ENCODE measurements at regions not wholly inside any gene's neighbourhood (a gene's known extent, or its start where the extent isn't known, plus 50 kb on each side); places are given as distances from the start of the nearest gene placed in this dataset.

DNA sequence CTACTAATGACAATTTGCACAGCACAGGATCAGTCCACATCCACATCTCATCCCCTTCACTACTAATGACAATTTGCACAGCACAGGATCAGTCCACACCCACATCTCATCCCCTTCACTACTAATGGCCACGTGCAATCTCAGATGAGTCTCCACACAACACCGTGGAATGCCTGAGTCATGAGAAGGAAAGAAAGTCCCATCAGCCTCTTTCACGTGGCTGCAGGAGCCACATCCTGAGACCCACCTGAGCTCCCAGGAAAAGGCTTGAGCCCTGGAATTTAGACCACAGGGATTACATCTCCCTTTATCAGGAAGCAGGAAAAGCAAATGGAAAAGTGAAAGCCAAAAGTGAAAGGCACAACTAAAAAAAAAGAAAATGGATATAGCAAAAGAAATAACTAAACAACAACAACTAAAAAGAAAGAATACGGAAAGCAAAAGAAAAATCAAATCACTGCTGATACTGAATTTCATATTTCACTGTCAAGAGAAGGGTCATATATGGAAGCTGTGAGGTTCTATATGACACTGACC is 1300.5 kb downstream of the TMEM121 start:
- DNase-seq (ENCODE audit: low read depth): no peak
- H3K4me3 ChIP-seq (ENCODE audit: low read depth, low read length): no peak overlapping the region
- TF ChIP-seq, protein P1, sequence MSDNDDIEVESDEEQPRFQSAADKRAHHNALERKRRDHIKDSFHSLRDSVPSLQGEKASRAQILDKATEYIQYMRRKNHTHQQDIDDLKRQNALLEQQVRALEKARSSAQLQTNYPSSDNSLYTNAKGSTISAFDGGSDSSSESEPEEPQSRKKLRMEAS (IDR thresholded peaks at IDR 0.05; ENCODE audit: low read depth, low read length): no peak
- TF ChIP-seq POLR2A (IDR thresholded peaks at IDR 0.05; ENCODE audit: extremely low read depth, insufficient read length): no peak
- TF ChIP-seq MYC (IDR thresholded peaks at IDR 0.05; ENCODE audit: low read depth, low read length): no peak
- TF ChIP-seq, protein P2, sequence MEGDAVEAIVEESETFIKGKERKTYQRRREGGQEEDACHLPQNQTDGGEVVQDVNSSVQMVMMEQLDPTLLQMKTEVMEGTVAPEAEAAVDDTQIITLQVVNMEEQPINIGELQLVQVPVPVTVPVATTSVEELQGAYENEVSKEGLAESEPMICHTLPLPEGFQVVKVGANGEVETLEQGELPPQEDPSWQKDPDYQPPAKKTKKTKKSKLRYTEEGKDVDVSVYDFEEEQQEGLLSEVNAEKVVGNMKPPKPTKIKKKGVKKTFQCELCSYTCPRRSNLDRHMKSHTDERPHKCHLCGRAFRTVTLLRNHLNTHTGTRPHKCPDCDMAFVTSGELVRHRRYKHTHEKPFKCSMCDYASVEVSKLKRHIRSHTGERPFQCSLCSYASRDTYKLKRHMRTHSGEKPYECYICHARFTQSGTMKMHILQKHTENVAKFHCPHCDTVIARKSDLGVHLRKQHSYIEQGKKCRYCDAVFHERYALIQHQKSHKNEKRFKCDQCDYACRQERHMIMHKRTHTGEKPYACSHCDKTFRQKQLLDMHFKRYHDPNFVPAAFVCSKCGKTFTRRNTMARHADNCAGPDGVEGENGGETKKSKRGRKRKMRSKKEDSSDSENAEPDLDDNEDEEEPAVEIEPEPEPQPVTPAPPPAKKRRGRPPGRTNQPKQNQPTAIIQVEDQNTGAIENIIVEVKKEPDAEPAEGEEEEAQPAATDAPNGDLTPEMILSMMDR (IDR thresholded peaks at IDR 0.05; ENCODE audit: low read depth, low read length): no peak

DNA sequence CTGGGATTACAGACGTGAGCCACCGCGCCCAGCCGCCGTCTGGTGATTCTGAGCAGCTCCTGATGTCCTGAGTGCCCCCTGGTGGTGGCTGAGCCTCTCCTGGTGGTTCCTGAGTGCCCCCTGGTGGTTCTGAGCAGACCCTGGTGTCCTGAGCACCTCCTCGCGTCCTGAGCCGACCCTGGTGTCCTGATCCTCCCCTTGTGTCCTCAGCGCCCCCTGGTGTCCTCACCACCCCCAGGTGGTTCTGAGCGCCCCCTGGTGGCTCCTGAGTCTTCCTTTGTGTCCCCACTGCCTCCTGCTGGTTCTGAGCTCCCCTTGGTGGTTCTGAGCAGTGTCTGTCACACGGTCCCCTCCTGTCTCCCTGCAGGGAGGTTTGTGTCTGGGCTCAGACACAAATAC is 1304.9 kb downstream of the TMEM121 start:
- peak; percentile 68 for DNase-seq (ENCODE audit: low read depth)
- TF ChIP-seq POLR2A (IDR thresholded peaks at IDR 0.05; ENCODE audit: extremely low read depth, insufficient read length): no peak
- TF ChIP-seq, protein P2 (IDR thresholded peaks at IDR 0.05; ENCODE audit: low read depth, low read length): peak; percentile 90
- no peak overlapping the region for H3K4me3 ChIP-seq (ENCODE audit: low read depth, low read length)

DNA sequence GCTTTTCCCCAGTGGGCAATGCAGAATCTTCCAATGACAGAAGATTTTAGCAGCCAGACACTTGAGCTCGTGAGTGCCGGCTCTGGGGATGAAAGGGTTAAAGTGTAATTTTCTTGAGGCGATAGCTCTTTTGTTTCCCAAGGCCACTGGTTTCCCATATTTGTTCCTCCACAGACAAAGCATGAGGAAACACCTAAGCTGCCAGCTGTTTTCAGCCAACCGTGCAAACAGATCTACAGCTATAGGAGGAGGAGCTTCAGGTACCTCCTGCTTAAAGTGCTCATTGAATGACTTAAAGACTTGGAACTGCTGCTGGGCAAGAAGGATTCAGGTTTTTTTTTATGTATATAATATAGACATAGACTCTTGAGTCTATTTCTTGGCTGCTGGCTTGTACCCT is 1311.5 kb downstream of the TMEM121 start:
- H3K4me3 ChIP-seq (ENCODE audit: low read depth, low read length): no peak overlapping the region
- DNase-seq (ENCODE audit: low read depth): no peak
- TF ChIP-seq MYC (IDR thresholded peaks at IDR 0.05; ENCODE audit: low read depth, low read length) (no peak), POLR2A (IDR thresholded peaks at IDR 0.05; ENCODE audit: extremely low read depth, insufficient read length) (no peak)
- TF ChIP-seq, protein P1 (IDR thresholded peaks at IDR 0.05; ENCODE audit: low read depth, low read length): no peak
- TF ChIP-seq, protein P2 (IDR thresholded peaks at IDR 0.05; ENCODE audit: low read depth, low read length): no peak

DNA sequence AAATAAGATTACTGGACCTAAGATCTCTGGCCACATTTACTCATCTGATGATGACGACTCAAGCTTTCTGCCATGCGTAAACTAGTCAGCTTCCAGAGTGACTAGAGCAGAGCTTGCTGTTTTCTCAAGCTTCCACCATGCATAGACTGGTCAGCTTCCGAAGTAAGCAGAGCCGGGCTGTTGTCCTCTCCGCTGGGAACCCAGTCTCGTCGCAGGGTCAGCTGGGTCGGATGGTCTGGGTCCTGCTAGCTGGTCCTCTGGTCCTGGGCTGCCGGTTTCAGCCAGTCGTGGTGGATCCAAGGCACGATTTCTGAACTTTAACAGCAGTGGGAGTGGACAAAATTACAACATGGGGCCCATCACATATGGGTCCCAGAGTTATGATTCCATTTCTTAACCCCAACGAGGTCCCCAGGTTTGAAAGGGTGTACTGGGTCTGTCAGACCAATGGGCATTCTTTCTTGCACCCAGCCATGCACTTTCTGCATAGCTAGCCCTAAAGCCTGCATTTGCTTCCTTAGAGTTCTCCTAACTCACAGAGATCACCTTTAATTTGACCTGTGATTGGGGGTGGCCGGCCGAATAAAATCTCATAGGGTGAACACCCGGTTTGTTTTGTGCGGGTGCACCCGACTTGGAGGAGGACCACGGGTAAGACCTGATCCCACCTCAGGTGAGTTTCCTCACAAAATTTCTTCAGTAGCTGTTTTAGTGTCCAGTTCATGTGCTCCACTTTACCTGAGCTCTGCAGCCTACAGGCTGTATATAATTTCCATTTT is 1312.8 kb downstream of the TMEM121 start:
- H3K4me3 ChIP-seq (ENCODE audit: low read depth, low read length): no peak overlapping the region
- no peak for DNase-seq (ENCODE audit: low read depth)
- TF ChIP-seq POLR2A (IDR thresholded peaks at IDR 0.05; ENCODE audit: extremely low read depth, insufficient read length) (no peak), MYC (IDR thresholded peaks at IDR 0.05; ENCODE audit: low read depth, low read length) (no peak)
- TF ChIP-seq, protein P1 (IDR thresholded peaks at IDR 0.05; ENCODE audit: low read depth, low read length): no peak
- TF ChIP-seq, protein P2 (IDR thresholded peaks at IDR 0.05; ENCODE audit: low read depth, low read length): no peak

DNA sequence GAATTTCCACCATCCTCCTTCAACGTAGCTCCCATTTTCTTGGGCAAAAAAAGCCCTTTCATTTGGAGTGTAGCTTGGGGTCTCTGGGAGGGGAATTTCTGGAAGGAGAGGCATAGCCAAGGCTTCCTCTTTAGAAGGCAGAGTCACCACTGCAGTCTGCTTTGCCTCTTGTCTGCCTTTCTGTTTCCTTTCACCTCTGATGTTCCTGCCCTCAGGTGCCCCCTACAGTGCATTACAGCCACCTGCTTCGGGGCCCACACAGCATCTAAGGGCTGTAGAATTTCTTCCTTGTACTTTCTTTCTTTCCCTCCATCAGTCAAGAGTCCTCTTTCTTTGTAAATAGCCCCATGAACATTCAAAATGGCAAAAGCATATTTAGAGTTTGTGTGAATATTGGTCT is 1313.9 kb downstream of the TMEM121 start:
- no peak overlapping the region for H3K4me3 ChIP-seq (ENCODE audit: low read depth, low read length)
- DNase-seq (ENCODE audit: low read depth): no peak
- no peak for TF ChIP-seq POLR2A (IDR thresholded peaks at IDR 0.05; ENCODE audit: extremely low read depth, insufficient read length)
- TF ChIP-seq, protein P2 (IDR thresholded peaks at IDR 0.05; ENCODE audit: low read depth, low read length): no peak
- TF ChIP-seq, protein P1 (IDR thresholded peaks at IDR 0.05; ENCODE audit: low read depth, low read length): no peak
- TF ChIP-seq MYC (IDR thresholded peaks at IDR 0.05; ENCODE audit: low read depth, low read length): no peak

All from NB4 (cell line).